ENCODE measurements at regions not wholly inside any gene's neighbourhood (a gene's known extent, or its start where the extent isn't known, plus 50 kb on each side); places are given as distances from the start of the nearest gene placed in this dataset.

DNA sequence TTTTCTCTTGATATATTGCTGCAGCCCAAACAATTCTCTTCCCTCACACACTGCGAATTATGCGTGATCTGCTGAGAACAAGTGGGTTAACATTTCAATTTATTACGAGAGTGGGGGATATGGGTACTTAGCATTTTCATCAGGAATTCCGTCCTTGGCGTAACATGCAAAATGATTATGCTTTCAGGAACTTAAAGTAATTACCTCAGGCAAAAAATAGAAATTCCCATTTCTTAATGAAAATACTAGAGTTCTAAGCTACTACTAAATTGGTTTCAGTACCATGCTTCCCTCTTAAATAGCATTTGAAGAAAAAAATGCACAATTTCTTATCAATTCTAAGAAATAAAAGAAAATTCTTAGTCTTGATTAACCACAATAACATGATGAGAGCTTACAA is 213.5 kb downstream of the GPAM start:
- no peak for DNase-seq (ENCODE audit: low read depth)
- H3K4me3 ChIP-seq (ENCODE audit: low read depth, low read length): no peak overlapping the region
- no peak for TF ChIP-seq CTCF (IDR thresholded peaks at IDR 0.05; ENCODE audit: control insufficient read depth, extremely low read depth, insufficient read depth)

DNA sequence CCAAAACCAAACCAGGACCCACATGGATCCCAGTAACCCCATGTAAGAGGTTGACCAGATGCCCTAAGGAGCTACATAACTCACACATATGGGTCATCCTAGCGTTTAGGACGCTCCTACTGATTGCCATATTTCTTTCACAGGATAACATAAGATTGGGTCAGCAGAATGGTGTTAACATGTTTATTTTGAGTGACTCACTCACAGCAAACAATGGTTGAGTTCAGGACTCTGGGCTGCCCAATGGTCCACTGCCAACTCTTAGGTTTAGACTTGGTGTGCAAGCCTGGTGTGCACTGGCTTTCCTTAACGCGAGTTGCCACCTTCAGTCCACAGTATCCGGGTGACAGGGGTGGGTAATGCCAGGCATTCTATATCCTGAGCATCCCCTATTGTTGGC is 211.5 kb downstream of the GPAM start:
- H3K4me3 ChIP-seq (ENCODE audit: low read depth, low read length): no peak overlapping the region
- no peak for TF ChIP-seq CTCF (IDR thresholded peaks at IDR 0.05; ENCODE audit: control insufficient read depth, extremely low read depth, insufficient read depth)
- peak; percentile 65 for DNase-seq (ENCODE audit: low read depth)

- no peak overlapping the region for H3K4me3 ChIP-seq (ENCODE audit: low read depth, low read length)
- DNase-seq (ENCODE audit: low read depth): no peak
- TF ChIP-seq CTCF (IDR thresholded peaks at IDR 0.05; ENCODE audit: control insufficient read depth, extremely low read depth, insufficient read depth): no peak
Measured at GRCh38 chr10:111973306-111973705, 210.3 kb downstream of the GPAM start.

GRCh38 chr10:111973826-111974225 is 209.7 kb downstream of the GPAM start:
- H3K4me3 ChIP-seq (ENCODE audit: low read depth, low read length): no peak overlapping the region
- no peak for TF ChIP-seq CTCF (IDR thresholded peaks at IDR 0.05; ENCODE audit: control insufficient read depth, extremely low read depth, insufficient read depth)
- DNase-seq (ENCODE audit: low read depth): no peak

DNA sequence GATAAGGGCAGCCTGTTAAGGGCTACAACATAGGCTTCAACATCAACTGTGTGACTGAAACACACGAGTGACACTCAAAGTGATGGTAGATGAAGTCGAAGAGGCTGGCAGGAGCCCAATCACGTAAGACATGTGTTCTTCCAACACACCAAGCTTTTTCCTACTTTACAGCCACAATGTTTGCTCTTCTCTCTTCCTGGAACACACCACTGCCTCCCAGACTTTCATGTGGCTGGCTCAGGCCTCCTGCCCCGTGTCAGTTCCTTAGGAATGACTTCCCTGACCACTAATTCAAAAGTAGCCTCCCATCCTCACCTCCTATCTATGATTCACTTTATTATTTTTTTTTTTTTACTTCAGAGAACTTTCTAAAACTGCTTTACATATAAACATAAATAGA is 209.2 kb downstream of the GPAM start:
- H3K4me3 ChIP-seq (ENCODE audit: low read depth, low read length): no peak overlapping the region
- no peak for TF ChIP-seq CTCF (IDR thresholded peaks at IDR 0.05; ENCODE audit: control insufficient read depth, extremely low read depth, insufficient read depth)
- DNase-seq (ENCODE audit: low read depth): peak; percentile 52

DNA sequence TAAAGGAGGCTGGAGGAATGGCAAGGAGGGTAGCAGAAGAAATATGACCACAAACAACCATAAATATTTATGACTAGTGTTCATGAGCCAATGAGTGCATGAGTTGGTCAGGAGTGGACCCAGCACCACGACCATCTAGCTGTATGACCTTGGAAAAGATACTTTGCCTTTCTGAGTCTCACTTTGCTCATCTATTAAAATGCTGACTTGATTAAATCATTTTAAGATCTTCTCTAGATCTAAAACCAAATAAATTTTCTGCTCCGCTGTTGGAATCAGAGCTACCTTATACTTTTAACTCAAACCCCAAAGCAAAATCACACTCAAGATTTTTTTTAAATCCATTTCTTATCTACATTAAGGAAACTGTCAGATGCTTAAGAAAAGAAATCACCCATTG is 207.0 kb downstream of the GPAM start:
- H3K4me3 ChIP-seq (ENCODE audit: low read depth, low read length): no peak overlapping the region
- DNase-seq (ENCODE audit: low read depth): no peak
- TF ChIP-seq CTCF (IDR thresholded peaks at IDR 0.05; ENCODE audit: control insufficient read depth, extremely low read depth, insufficient read depth): no peak

- no peak for TF ChIP-seq CTCF (IDR thresholded peaks at IDR 0.05; ENCODE audit: control insufficient read depth, extremely low read depth, insufficient read depth)
- DNase-seq (ENCODE audit: low read depth): no peak
- H3K4me3 ChIP-seq (ENCODE audit: low read depth, low read length): no peak overlapping the region
Measured at GRCh38 chr10:111984057-111984456, 199.5 kb downstream of the GPAM start.

Data from LNCaP clone FGC (cell line).